Mammary epithelial cell (primary cell): ENCODE measurements at regions not wholly inside any gene's neighbourhood (a gene's known extent, or its start where the extent isn't known, plus 50 kb on each side); places are given as distances from the start of the nearest gene placed in this dataset.

ENCODE experiments used
- EZH2 ChIP-seq: IDR thresholded peaks from 2 replicates; pipeline ENCODE4 v1.6.1; 2012; ENCODE audit warnings: low read length, inconsistent platforms, borderline replicate concordance
- TF ChIP-seq, protein P1 (sequence below), 2 donors: IDR thresholded peaks in 1 of 2; conservative IDR thresholded peaks in 1 of 2; 2 replicates each; pipeline ENCODE4 v1.5.1; 2011 to 2012; ENCODE audit warnings: inconsistent platforms in 2 of 2, low read length in 2 of 2, mild to moderate bottlenecking in 2 of 2, control low read depth in 1 of 2, low read depth in 1 of 2; ENCODE audit not compliant: insufficient read depth in 1 of 2; ENCODE audit errors: extremely low read depth in 1 of 2

DNA sequence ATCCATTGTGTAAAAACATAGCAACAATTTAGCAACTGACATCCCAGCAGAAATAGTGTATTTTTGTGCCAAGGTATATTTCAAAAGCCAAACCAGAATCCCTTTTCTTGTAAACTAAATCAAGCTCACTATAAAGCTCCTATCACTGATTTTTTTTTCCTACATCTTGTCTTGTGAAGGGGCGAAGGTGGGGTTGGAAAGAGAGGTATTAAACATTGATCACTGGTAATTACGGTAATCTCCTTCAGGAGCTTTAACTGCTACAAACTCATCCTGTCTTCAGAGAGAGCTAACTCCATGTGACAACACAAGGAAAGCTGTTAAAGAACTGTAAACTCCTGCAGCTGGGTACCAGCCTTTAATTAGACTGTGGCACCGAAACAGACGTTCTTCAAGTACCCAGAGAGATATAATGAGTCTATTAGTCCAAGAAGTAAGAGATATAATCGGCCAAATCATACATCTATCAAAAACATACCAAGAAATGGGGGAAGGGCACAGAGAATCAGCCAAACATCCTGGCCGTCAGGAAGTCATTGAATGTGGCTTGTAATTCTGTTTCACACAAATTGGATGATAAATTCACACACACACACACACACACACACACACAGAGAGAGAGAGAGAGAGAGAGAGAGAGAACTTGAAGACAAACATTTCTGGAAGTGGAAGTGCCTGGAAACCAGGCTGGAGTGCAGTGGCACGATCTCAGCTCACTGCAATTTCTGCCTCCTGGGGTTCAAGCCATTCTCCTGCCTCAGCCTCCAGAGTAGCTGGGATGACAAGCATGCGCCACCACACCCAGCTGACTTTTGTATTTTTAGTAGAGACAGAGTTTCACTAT lies 111.9 kb upstream of the PPARGC1A start:
- TF ChIP-seq, protein P1, sequence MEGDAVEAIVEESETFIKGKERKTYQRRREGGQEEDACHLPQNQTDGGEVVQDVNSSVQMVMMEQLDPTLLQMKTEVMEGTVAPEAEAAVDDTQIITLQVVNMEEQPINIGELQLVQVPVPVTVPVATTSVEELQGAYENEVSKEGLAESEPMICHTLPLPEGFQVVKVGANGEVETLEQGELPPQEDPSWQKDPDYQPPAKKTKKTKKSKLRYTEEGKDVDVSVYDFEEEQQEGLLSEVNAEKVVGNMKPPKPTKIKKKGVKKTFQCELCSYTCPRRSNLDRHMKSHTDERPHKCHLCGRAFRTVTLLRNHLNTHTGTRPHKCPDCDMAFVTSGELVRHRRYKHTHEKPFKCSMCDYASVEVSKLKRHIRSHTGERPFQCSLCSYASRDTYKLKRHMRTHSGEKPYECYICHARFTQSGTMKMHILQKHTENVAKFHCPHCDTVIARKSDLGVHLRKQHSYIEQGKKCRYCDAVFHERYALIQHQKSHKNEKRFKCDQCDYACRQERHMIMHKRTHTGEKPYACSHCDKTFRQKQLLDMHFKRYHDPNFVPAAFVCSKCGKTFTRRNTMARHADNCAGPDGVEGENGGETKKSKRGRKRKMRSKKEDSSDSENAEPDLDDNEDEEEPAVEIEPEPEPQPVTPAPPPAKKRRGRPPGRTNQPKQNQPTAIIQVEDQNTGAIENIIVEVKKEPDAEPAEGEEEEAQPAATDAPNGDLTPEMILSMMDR (conservative IDR thresholded peaks at IDR 0.05 in 1 of 2, IDR thresholded peaks at IDR 0.05 in 1 of 2; ENCODE audit: extremely low read depth in 1 of 2, insufficient read depth in 1 of 2, low read depth in 1 of 2, low read length in 2 of 2) = no peak
- no peak for TF ChIP-seq EZH2
